ENCODE measurements at regions not wholly inside any gene's neighbourhood (a gene's known extent, or its start where the extent isn't known, plus 50 kb on each side); places are given as distances from the start of the nearest gene placed in this dataset.

DNA sequence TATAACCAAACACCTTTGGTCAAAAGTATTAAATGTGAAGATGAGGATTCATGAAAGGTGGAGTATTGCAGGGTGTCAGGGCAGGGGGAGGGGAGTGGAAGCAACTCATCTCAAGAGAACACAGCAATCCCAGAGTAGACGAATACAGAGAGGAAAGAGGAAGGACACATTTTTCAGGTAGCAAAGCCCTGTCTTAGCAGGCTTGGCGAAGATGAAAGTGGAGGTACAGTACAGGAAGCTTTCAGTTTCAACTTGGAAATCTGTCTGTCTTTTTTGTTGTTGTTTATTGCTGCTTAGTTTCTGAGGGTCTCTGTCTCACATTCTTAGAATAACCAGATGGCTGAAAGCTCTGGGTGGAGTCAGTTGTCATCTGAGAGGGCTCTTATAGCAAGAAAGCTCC lies 80.8 kb upstream of the GPR149 start:
- intact Hi-C loops (cut with DNase I; ENCODE audit: low total_unique reads), result no loop called here
- H3K4me3 ChIP-seq (ENCODE audit: low read depth, poor library complexity, severe bottlenecking), result no peak overlapping the region
- WGBS, 2 donors, result 79 to 90% methylated on average over 2 of the region's 2 CpGs
- TF ChIP-seq POLR2A (IDR thresholded peaks at IDR 0.05), result no peak
- TF ChIP-seq, protein P1, sequence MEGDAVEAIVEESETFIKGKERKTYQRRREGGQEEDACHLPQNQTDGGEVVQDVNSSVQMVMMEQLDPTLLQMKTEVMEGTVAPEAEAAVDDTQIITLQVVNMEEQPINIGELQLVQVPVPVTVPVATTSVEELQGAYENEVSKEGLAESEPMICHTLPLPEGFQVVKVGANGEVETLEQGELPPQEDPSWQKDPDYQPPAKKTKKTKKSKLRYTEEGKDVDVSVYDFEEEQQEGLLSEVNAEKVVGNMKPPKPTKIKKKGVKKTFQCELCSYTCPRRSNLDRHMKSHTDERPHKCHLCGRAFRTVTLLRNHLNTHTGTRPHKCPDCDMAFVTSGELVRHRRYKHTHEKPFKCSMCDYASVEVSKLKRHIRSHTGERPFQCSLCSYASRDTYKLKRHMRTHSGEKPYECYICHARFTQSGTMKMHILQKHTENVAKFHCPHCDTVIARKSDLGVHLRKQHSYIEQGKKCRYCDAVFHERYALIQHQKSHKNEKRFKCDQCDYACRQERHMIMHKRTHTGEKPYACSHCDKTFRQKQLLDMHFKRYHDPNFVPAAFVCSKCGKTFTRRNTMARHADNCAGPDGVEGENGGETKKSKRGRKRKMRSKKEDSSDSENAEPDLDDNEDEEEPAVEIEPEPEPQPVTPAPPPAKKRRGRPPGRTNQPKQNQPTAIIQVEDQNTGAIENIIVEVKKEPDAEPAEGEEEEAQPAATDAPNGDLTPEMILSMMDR (IDR thresholded peaks at IDR 0.05), result no peak
- DNase-seq (ENCODE audit: low spot score in 2 of 2), result no peak

DNA sequence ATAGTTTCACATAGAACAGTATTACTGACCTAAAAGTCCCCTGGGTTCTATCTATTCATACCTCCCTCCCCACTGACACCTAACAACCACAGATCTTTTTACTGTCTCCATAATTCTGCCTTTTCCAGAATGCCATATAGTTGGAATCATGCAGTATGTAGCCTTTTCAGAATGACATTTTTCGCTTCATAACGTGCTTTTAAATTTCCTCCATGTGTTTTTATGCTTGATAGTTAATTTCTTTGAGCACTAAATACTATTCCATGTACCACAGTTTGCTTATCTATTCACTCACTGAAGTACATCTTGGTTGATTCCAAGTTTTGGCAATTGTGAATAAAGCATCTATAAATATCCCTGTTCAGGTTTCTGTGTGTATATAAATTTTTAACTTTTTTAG lies 77.7 kb upstream of the GPR149 start:
- intact Hi-C loops (cut with DNase I; ENCODE audit: low total_unique reads), result no loop called here

DNA sequence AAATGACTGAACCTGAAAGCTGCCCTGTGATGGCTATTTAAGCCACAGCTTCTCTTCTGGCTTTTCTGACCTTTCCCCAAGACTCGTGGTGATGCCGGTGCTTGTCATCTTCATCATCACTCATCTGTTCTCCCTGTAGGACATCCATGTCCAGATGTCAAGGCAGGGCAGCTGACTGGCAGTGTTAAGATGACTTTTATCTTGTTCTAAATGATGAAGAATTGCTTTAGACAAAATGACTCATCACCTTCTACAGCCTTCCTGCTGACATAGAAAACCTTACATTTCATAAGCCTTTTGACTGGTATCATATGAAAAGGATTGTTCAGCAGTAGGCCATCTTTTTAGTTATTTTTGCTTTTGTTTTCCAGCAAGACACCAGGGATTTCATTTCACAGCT lies 67.0 kb upstream of the GPR149 start:
- TF ChIP-seq, protein P1 (IDR thresholded peaks at IDR 0.05), result no peak
- TF ChIP-seq POLR2A (IDR thresholded peaks at IDR 0.05), result no peak
- intact Hi-C loops (cut with DNase I; ENCODE audit: low total_unique reads), result no loop called here
- no peak for DNase-seq (ENCODE audit: low spot score in 2 of 2)
- no peak overlapping the region for H3K4me3 ChIP-seq (ENCODE audit: low read depth, poor library complexity, severe bottlenecking)
- WGBS, 2 donors, result 54 to 65% methylated on average over 2 of the region's 2 CpGs

More for the DNA sequence above, 77.7 kb upstream of the GPR149 start:
- TF ChIP-seq POLR2A (IDR thresholded peaks at IDR 0.05), result no peak
- TF ChIP-seq, protein P1 (IDR thresholded peaks at IDR 0.05), result no peak
- no peak overlapping the region for H3K4me3 ChIP-seq (ENCODE audit: low read depth, poor library complexity, severe bottlenecking)
- no peak for DNase-seq (ENCODE audit: low spot score in 2 of 2)
- WGBS, 2 donors, result 73 to 85% methylated on average over 2 of the region's 2 CpGs

DNA sequence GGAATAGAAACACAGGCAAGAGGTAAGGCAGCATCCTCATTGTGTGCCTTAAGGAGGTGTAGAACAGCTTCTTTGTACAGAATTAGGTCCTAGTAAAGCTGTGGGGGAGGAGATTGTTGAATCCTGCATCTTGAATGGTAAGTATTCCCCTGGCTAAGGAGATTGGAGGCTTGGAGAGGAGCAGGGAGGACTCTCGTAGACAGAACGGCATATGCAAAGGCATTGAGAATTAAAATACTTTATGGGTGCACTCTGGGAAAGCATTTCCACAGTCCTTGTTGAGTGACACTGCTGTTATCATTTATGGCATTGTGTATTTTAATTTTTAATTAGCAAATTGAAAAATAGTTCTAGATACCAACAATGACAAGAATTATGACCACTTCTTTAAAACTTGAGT lies 66.5 kb upstream of the GPR149 start:
- WGBS, 2 donors, result 86 to 91% methylated on average over 2 of the region's 2 CpGs
- TF ChIP-seq, protein P1 (IDR thresholded peaks at IDR 0.05), result no peak
- no peak for TF ChIP-seq POLR2A (IDR thresholded peaks at IDR 0.05)
- intact Hi-C loops (cut with DNase I; ENCODE audit: low total_unique reads), result no loop called here
- no peak for DNase-seq (ENCODE audit: low spot score in 2 of 2)
- no peak overlapping the region for H3K4me3 ChIP-seq (ENCODE audit: low read depth, poor library complexity, severe bottlenecking)

DNA sequence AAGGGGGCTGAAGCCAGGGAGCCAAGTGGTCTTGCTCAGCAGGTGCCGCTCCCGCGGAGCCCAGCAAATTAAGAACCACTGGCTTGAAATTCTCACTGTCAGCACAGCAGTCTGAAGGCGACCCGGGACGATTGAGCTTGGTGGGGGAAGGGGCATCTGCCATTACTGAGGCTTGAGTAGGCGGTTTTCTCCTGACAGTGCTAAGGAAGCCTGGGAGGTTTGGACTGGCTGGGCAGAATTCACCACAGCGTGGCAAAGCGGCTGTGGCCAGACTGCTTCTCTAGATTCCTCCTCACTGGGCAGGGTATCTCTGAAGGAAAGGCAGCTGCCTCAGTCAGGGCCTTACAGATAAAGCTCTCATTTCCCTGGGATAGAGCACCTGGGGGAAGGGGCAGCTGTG lies 57.0 kb upstream of the GPR149 start:
- H3K4me3 ChIP-seq (ENCODE audit: low read depth, poor library complexity, severe bottlenecking), result no peak overlapping the region
- TF ChIP-seq POLR2A (IDR thresholded peaks at IDR 0.05), result no peak
- TF ChIP-seq, protein P1 (IDR thresholded peaks at IDR 0.05), result no peak
- intact Hi-C loops (cut with DNase I; ENCODE audit: low total_unique reads), result no loop called here
- no peak for DNase-seq (ENCODE audit: low spot score in 2 of 2)
- WGBS, 2 donors, result 72 to 74% methylated on average over 9 of the region's 9 CpGs

DNA sequence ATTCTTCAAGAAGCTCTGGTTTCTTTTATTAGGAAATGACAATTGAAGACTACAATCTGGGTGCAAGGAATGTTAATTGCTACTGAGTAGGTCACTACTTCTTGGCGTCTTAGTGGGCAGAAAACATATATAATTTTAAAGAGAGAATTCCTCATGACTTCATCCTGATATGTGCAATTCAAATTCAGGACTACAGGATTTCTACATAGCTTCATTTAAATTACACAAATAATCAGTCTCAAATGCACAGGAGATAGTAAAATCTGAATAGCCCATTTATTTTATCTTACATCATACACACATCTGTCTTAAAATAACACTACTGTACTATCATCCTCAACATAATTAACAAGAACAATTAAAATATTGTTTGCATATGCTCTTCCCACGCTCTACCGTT lies 52.5 kb upstream of the GPR149 start:
- intact Hi-C loops (cut with DNase I; ENCODE audit: low total_unique reads), result no loop called here
- no peak for DNase-seq (ENCODE audit: low spot score in 2 of 2)
- 71 to 73% methylated on average over 3 of the region's 3 CpGs for WGBS, 2 donors
- H3K4me3 ChIP-seq (ENCODE audit: low read depth, poor library complexity, severe bottlenecking), result no peak overlapping the region
- TF ChIP-seq POLR2A (IDR thresholded peaks at IDR 0.05), result no peak
- TF ChIP-seq, protein P1 (IDR thresholded peaks at IDR 0.05), result no peak

Data from lower leg skin (tissue), 4 donors.